Ecto neural progenitor cell (in vitro differentiated cells): ENCODE measurements at regions not wholly inside any gene's neighbourhood (a gene's known extent, or its start where the extent isn't known, plus 50 kb on each side); places are given as distances from the start of the nearest gene placed in this dataset.
"Not testable (repeated sequence)": the region's sequence is repeated elsewhere in the genome, so short reads cannot be mapped to it uniquely, and the experiment has no call there.

Source experiments
- DNase-seq: peaks from one replicate; pipeline ENCODE4 v3.0.0-alpha.2; 2018; ENCODE audit warnings: low spot score

DNA sequence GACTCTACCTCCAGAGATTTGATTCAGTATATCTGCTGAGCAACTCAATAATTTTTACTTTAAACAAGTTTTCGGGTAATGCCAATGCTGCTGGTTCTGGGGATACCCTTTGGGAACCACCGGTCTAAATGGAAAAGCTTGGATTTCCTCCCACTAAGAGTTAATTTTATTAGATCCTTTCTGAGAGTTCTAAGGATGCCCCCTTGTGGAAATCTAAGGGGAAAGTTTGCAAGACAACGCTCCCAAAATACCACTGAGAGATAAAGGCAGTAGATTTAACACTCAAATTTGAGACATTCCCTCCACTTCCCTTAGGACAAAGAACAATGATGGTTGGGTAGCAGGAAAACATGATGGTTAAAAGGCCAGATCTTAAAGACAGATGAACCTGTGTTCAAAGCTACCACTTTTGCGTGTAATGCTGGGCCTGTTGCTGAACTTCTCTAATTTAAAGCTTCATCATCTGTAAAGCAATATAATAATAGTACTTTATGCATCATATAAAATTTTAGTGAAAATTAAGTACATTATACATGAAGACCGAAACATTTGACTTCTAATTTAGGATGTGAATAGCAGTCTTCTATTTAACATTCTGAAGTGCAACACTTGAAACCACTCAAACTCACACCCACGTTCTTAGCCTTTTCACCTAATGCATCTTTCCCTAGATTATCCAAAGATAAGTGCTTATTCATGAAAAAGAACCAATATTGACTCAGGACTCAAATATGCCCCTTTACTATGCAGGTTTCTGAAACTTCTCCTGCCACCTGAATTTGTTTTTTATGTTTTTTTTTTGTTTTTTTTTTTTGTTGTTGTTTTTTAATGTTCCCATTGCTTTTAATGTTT, 110.1 kb upstream of the LUZP2 start:
- no peak for DNase-seq

DNA sequence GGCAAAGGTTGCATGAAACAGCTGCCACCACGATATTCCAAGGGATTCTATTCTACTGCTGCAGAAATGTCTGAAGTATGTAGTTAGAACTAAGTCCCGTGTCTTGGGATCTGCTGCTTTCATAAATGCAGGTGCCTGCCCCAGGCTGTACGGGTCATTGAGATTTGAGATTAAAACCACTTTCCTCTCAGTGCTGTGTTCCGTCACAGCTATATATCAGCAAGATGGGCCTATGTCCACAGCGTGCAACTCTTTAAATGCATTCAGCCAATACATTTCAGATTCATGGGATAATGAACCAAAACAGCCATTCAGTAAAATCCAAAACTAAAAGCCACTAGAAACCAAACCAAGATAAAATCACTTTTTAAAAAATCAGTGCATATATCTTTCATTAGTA, 107.3 kb upstream of the LUZP2 start:
- no peak for DNase-seq

DNA sequence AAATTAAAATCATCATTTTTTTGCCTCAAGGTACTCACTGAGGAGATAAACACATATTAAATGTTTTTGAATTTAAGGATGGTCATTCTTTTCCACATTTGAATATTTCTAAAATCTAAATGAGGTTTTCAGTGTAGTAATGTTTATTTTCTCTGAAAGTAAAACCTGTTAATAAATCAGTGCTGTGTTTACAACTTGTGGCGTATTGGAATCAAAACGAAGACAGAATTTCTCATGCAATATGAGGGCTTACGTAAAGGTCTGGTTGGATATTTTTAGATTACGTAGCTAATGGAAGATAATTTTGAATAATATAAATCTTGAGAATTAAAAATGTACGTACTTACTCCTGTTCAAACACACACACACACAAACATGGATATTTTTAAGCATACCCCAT, 106.8 kb upstream of the LUZP2 start:
- no peak for DNase-seq

DNA sequence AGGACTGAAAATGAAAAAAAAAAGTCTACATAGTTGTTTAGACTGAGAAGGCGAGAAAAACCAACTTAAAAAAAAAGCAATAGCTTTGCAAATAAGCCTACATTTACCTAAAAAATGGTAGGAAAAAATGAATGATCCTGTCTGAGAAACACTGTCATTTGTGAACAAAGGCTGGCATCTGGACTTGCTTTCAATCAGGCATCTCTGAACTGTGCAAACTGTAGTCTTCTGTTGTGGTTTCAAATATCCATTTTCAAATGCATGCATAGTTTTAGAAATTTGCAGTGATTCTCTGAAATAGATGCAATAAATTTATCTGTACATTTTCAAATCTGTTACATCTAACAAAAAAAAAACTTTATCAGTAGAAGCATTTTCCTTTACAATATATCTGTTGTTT, 106.1 kb upstream of the LUZP2 start:
- no peak for DNase-seq

DNA sequence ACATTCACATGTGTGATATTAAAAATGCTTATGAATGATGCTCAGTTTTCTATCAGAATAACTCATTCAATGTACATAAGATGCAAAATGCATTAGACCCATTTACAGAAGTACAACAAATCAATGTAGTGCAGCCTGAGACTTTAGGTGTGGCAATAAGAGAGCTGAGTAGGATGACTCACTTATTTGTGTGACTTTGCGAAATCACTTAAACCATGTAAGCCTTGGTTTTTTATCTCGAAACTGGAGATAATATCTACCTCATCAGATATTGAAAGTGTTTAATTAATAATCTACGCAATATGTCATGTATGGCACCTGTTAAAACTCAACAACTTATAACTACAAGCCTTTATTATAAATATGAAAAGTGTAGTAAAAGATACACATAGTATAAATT, 105.7 kb upstream of the LUZP2 start:
- no peak for DNase-seq

DNA sequence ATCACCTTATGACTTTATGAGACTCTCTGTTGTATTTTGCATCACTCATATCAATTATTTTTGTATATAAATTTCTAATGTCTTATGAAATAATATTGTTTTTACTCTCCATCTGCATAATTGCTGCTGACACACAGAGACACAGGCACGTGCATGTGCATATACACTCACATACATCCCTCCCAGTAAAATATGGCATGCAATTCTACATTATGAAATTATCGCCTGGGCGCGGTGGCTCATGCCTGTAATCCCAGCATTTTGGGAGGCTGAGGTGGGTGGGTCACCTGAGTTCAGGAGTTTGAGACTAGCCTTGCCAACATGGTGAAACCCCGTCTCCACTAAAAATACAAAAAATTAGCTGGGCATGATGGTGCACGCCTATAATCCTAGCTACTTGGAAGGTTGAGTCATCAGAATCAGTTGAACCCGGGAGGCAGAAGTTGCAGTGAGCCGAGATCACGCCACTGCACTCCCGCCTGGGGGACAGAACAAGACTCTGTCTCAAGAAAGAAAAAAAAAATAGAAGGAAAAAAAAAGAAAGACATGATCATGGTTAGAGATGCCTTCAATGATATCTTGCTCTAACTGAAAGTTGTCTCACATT, 96.7 kb upstream of the LUZP2 start:
- no peak for DNase-seq

DNA sequence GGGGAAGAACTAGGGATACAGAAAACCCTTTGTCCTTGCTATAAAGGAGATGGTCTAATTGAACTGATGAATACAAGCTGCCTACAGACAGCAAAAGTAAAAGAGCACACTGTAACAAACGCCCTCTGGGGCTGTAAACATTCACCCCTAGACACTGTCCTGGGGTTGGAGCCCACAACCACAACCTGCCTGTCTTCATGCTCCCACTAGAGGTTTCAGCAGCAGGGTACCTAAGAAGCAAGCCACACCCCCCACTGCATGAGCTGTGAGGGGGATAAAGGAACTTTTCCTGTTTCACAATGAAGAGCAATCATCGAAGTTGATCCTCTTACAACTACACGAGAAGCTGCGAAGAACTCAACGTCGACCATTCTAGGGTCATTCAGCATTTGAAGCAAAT, 90.5 kb upstream of the LUZP2 start:
- no peak for DNase-seq

DNA sequence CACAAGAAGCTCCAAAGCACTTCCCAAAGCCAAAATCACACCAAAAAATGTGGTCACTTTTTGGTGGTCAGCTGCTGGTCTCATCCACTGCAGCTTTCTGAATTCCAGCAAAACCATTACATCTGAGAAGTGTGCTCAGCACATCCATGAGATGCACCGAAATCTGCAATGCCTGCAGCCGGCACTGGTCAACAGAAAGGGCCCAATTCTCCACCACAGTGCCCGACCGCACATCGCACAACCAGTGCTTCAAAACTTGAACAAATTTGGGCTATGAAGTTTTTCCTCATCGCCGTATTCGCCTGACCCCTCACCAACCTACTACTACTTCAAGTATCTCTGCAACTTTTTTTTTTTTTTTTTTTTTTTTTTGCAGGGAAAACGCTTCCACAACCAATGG, 89.9 kb upstream of the LUZP2 start:
- DNase-seq = no peak

DNA sequence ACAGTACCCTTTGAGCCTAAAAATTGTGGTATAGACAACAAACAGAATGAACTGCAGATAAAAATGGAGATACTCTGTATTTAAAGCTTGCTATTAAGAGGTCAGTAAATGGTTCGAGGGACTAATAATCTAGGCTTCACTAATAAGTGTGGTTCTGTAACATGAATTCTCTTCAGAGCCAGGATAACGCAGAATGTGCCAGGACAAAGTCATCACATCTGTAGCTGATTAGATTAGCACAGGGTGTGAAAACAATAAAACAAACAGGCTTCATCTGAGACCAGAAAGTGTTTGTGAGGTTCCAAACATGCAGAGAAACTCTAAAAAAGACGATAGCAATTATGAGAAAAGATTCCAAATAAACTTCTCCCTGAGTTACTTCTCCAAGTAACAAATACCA, 89.1 kb upstream of the LUZP2 start:
- DNase-seq = no peak

DNA sequence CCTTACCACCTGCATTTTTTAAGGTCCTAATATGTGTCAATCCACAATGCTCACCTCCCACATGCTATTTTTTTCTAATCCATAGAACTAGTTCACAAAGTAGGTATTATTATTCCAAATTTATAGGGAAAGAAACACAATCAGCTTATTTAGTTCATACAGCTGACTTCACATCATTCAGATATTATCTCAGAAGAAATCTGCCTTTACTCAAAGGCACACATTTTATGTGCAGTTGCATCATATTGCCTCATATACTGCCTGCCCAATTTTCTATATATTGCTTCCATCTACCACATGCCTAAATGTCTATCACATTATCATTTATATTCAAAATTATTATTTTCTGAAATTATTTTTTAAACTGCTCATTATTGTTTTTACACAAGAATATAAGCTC, 88.7 kb upstream of the LUZP2 start:
- DNase-seq = no peak

DNA sequence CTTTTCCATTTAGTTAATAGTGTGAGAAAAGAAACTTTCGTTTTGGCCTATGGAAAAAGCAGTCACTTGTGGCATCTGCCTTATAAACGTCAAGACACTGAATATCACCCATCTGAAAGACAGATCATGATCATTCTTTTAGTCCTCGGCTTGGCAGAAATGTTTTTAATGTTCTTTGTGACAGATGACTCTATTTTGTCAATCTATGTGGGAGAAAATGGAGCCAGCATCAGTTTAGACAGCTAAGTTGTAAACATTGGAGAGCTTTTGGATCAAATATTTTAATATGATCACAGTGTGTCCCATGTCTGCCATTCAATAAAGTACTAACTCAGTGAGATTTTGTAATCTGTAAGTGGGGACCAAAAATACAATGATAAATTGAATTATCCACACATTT, 85.1 kb upstream of the LUZP2 start:
- no peak for DNase-seq

DNA sequence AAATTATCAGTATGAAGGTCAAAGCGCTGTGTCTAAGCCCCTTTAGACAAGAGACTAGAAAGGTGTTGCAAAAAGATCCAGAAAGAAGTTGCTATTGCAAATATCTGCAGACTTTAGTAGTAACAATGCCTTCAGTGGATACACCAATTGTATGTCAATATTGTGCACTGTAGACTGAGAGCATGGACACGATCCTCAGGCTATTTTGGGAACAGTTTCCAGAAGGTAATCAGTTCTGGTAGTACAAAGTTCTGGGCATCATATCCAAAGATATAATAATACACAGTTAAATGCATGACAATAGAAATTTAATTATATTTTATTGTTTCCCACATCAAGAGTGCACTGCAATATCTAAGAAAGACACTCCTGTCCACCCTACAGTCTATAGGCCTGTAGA, 84.1 kb upstream of the LUZP2 start:
- DNase-seq = no peak

DNA sequence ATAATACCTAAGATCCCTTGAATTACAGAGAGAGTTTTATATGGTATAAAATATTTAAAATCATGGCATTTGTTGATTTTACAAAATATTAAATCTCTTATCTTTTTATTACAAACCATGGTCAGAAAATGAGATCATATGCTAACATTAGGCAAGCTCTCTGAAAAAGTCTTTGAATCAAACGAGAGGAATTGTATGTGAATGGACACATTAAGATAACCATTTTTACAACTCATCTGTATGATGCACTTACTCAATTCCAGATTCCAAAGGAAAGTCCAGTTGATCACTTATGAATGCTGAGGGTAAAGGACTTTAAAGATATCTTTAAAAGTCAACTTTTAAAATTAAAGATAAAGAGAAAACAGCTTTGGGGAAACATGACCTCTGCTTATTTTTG, 83.5 kb upstream of the LUZP2 start:
- no peak for DNase-seq

DNA sequence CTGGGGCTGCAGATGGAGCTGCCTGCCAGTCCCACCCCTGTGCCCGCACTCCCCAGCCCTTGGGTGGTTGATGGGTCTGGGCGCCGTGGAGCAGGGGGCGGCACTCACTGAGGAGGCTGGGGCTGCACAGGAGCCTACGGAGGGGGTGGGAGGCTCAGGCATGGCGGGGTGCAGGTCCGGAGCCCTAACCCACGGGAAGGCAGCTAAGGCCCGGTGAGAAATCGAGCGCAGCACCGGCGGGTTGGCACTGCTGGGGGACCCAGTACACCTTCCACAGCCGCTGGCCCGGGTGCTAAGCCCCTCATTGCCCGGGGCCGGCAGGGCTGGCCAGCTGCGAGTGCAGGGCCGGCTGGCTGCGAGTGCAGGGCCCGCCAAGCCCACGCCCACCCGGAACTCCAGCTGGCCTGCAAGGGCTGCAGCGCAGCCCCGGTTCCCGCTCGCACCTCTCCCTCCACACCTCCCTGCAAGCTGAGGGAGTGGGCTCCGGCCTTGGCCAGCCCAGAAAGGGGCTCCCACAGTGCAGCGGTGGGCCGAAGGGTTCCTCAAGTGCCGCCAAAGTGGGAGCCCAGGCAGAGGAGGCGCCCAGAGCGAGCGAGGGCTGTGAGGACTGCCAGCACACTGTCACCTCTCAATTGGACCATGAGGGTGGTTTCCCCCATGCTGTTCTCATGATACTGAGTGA, 80.8 kb upstream of the LUZP2 start:
- DNase-seq = not testable (repeated sequence)

DNA sequence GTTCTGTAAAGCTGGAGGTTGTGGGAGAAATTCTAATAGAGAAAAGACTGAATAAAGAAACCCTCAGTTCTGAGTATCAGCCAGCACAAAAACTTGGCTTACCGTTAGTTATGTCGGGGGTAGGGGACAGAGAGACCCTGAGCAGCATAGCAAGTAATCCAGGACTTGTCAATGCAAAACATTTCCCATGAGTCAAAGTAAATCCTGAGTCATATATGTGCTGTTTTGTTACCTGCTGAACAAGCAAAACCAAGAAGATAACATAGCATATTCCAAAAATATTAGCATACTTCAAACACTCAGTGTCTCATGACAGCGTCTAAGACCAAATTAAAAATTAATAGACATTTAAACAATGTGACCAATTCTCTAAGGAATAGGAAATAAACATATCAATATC, 75.1 kb upstream of the LUZP2 start:
- DNase-seq = no peak

DNA sequence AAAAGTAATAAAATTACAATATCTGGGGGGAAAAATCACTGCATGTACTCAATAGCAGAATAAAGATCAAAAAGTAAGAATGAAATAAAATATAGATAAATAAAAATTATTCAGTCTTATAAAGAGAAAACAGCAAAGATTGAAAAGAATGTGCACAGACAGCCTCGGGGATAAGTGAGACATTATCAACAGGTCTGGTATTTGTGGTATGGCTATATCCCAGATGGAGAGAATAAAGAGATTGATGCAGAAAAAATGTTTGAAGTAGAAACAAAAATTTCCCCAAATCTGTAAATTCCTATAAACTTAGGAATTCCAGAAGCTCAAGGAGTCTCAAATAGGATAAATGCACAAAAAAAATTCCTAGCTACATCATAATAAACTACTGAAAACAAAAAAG, 74.5 kb upstream of the LUZP2 start:
- DNase-seq = no peak

DNA sequence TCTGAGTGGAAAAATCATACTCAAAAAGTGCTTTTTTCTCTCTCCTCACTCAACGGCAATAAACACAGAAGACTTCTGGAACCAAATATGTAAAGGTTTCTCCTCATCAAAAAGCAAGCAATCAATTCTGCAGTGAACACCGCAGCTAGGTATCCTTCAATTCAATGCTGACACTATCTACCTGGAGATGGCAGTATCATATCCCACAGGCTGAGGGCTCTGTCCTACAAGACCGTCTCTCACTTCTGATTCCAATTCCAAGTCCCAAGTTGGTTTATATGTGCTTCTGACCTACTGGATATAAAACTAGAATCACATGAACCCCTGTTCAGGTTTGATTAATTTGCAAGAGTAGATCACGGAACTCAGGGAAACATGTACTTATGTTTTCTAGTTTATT, 59.7 kb upstream of the LUZP2 start:
- no peak for DNase-seq
